ENCODE measurements at regions not wholly inside any gene's neighbourhood (a gene's known extent, or its start where the extent isn't known, plus 50 kb on each side); places are given as distances from the start of the nearest gene placed in this dataset.
"Not testable (repeated sequence)": the region's sequence is repeated elsewhere in the genome, so short reads cannot be mapped to it uniquely, and the experiment has no call there.

DNA sequence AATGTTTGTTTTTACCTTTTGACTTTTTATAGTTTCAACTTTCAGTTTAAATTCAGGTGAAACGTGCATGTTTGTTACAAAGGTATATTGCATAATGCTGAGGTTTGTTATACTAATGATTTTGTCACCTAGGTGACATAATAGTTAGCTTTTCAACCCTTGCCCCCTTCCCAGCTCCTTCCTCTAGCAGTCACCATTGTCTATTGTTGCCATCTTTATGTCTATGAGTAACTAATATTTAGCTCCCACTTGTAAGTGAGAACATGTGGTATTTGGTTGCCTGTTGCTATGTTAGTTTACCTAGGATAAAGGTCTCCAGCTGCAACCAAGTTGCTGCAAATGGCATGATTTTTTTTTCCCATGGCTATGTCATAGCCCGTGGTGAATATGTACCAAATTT, 322.3 kb upstream of the SETBP1 start:
- Histone ChIP-seq H3K4me2 (ENCODE audit: low read depth, low read length, poor library complexity, severe bottlenecking) (no peak overlapping the region), H3F3A (ENCODE audit: insufficient read depth) (no peaks in the 10 kb centered on the region), H4K20me1 (ENCODE audit: low read depth, low read length) (no peaks in the 10 kb centered on the region), H3K27ac (ENCODE audit: low read depth, low read length) (no peak overlapping the region), H3K36me3 (ENCODE audit: low read length) (no peaks in the 10 kb centered on the region), H3K4me3 (ENCODE audit: insufficient read depth, low read length, poor library complexity, severe bottlenecking) (no peak overlapping the region), H3K9me3 (ENCODE audit: insufficient read depth, low read length) (no peaks in the 10 kb centered on the region), H3K9me2 (replicated peaks; ENCODE audit: insufficient read depth, low read length) (no peaks in the 10 kb centered on the region), H3K27me3 (ENCODE audit: low read length) (no peaks in the 10 kb centered on the region), H2AFZ (ENCODE audit: low read depth, low read length, severe bottlenecking) (no peak overlapping the region), H3K9ac (ENCODE audit: low read length) (no peak overlapping the region), H3K79me2 (ENCODE audit: insufficient read depth, low read length) (no peaks in the 10 kb centered on the region)
- no peak for TF ChIP-seq CTCF (IDR thresholded peaks at IDR 0.05; ENCODE audit: insufficient read depth, low read length, poor library complexity, severe bottlenecking)

- not testable (repeated sequence) for H3K9me3 ChIP-seq (ENCODE audit: insufficient read depth, low read length); H3K4me3 ChIP-seq (ENCODE audit: insufficient read depth, low read length, poor library complexity, severe bottlenecking)
These were observed 320.9 kb upstream of the SETBP1 start for GRCh38 chr18:44359741-44360140.

GRCh38 chr18:44362213-44362612, 318.5 kb upstream of the SETBP1 start:
- not testable (repeated sequence) for H3K9ac ChIP-seq (ENCODE audit: low read length); H3K4me2 ChIP-seq (ENCODE audit: low read depth, low read length, poor library complexity, severe bottlenecking); H3F3A ChIP-seq (ENCODE audit: insufficient read depth); H3K27me3 ChIP-seq (ENCODE audit: low read length); H3K27ac ChIP-seq (ENCODE audit: low read depth, low read length); H2AFZ ChIP-seq (ENCODE audit: low read depth, low read length, severe bottlenecking); H3K9me3 ChIP-seq (ENCODE audit: insufficient read depth, low read length); H3K36me3 ChIP-seq (ENCODE audit: low read length); H3K79me2 ChIP-seq (ENCODE audit: insufficient read depth, low read length); H4K20me1 ChIP-seq (ENCODE audit: low read depth, low read length); H3K4me3 ChIP-seq (ENCODE audit: insufficient read depth, low read length, poor library complexity, severe bottlenecking); H3K9me2 ChIP-seq (replicated peaks; ENCODE audit: insufficient read depth, low read length)

More at GRCh38 chr18:44359741-44360140, 320.9 kb upstream of the SETBP1 start:
- not testable (repeated sequence) for H2AFZ ChIP-seq (ENCODE audit: low read depth, low read length, severe bottlenecking); H3K27ac ChIP-seq (ENCODE audit: low read depth, low read length); H3K9me2 ChIP-seq (replicated peaks; ENCODE audit: insufficient read depth, low read length); H3K4me2 ChIP-seq (ENCODE audit: low read depth, low read length, poor library complexity, severe bottlenecking); H3K27me3 ChIP-seq (ENCODE audit: low read length); H3F3A ChIP-seq (ENCODE audit: insufficient read depth); H3K9ac ChIP-seq (ENCODE audit: low read length); H3K79me2 ChIP-seq (ENCODE audit: insufficient read depth, low read length); H3K36me3 ChIP-seq (ENCODE audit: low read length); H4K20me1 ChIP-seq (ENCODE audit: low read depth, low read length)

DNA sequence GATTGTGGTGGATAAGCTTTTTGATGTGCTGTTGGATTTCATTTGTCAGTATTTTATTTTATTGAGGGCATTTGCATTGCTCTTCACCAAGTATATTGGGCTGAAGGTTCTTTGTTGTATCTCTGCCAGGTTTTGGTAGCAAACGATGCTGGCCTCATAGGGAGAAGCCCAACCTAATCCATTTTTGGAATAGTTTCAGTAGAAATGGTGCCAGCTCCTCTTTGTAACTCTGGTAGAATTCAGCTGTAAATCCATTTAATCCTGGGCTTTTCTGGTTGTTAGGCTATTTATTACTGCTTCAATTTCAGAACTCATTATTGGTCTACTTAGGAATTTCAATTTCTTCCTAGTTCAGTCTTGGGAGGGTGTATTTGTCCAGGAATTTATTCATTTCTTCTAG, 309.8 kb upstream of the SETBP1 start:
- no peaks in the 10 kb centered on the region for H3K27me3 ChIP-seq (ENCODE audit: low read length)
- H3K4me2 ChIP-seq (ENCODE audit: low read depth, low read length, poor library complexity, severe bottlenecking), result no peak overlapping the region
- no peaks in the 10 kb centered on the region for H4K20me1 ChIP-seq (ENCODE audit: low read depth, low read length)
- TF ChIP-seq EZH2phosphoT487 (conservative IDR thresholded peaks at IDR 0.05; ENCODE audit: low read length) (no peak), CTCF (IDR thresholded peaks at IDR 0.05; ENCODE audit: insufficient read depth, low read length, poor library complexity, severe bottlenecking) (no peak)
- no peaks in the 10 kb centered on the region for H3F3A ChIP-seq (ENCODE audit: insufficient read depth)
- no peak overlapping the region for H3K27ac ChIP-seq (ENCODE audit: low read depth, low read length)
- H3K9ac ChIP-seq (ENCODE audit: low read length), result no peak overlapping the region
- H3K9me3 ChIP-seq (ENCODE audit: insufficient read depth, low read length), result no peaks in the 10 kb centered on the region
- H2AFZ ChIP-seq (ENCODE audit: low read depth, low read length, severe bottlenecking), result no peak overlapping the region
- H3K79me2 ChIP-seq (ENCODE audit: insufficient read depth, low read length), result no peaks in the 10 kb centered on the region
- H3K4me3 ChIP-seq (ENCODE audit: insufficient read depth, low read length, poor library complexity, severe bottlenecking), result no peak overlapping the region
- no peaks in the 10 kb centered on the region for H3K36me3 ChIP-seq (ENCODE audit: low read length)
- no peaks in the 10 kb centered on the region for H3K9me2 ChIP-seq (replicated peaks; ENCODE audit: insufficient read depth, low read length)

Measured in SU-DHL-6 (cell line).